Vagina (tissue), 2 donors: ENCODE measurements at regions not wholly inside any gene's neighbourhood (a gene's known extent, or its start where the extent isn't known, plus 50 kb on each side); places are given as distances from the start of the nearest gene placed in this dataset.

Source experiments
- DNase-seq, 2 donors: peaks; one replicate each; pipeline ENCODE4 v3.0.0-alpha.2; 2017; ENCODE audit errors: extremely low spot score in 2 of 2
- H3K27ac ChIP-seq: fragments of 200-600 bp; sonication (generic); one replicate; pipeline ENCODE4 v1.5.1; 2019
- H3K27me3 ChIP-seq: fragments of 200-600 bp; sonication (generic); one replicate; pipeline ENCODE4 v1.5.1; 2019
- H3K36me3 ChIP-seq, 2 donors: fragments of 200-600 bp; sonication (generic); one replicate each; pipeline ENCODE4 v1.5.1; 2017 to 2019
- H3K4me1 ChIP-seq: fragments of 200-600 bp; sonication (generic); one replicate; pipeline ENCODE4 v1.5.1; 2019
- H3K4me3 ChIP-seq, 2 donors: fragments of 200-600 bp; sonication (generic); 1 replicate in 1 of 2; 2 replicates in 1 of 2; pipeline ENCODE4 v1.5.1; 2016 to 2019
- H3K9me3 ChIP-seq: fragments of 200-600 bp; sonication (generic); one replicate; pipeline ENCODE4 v1.5.1; 2019
- POLR2A ChIP-seq, 2 donors: fragments of 450-650 bp; IDR thresholded peaks; one replicate each; pipeline ENCODE4 v1.6.1; 2017; ENCODE audit warnings: antibody characterized with exemption in 2 of 2, mild to moderate bottlenecking in 2 of 2, moderate library complexity in 2 of 2
- POLR2AphosphoS5 ChIP-seq, 2 donors: sonication (generic); formaldehyde crosslinking; IDR thresholded peaks; one replicate each; pipeline ENCODE4 v1.9.0; 2017; ENCODE audit warnings: antibody characterized with exemption in 2 of 2, mild to moderate bottlenecking in 2 of 2, low read depth in 1 of 2; ENCODE audit not compliant: insufficient read depth in 1 of 2
- intact Hi-C: fragments of 100-400 bp; cut with DNase I; formaldehyde crosslinking; loops from one replicate; pipeline ENCODE4 v1.15.1; 2023
- TF ChIP-seq, protein P1 (sequence below), 3 experiments: fragments of 450-650 bp in 2 of 3; fragments of 200-600 bp in 1 of 3; sonication (generic) in 1 of 3; IDR thresholded peaks; one replicate each; pipeline ENCODE4 v1.5.1; 2017 to 2019; ENCODE audit warnings: antibody characterized with exemption in 3 of 3, mild to moderate bottlenecking in 2 of 3, moderate library complexity in 2 of 3

DNA sequence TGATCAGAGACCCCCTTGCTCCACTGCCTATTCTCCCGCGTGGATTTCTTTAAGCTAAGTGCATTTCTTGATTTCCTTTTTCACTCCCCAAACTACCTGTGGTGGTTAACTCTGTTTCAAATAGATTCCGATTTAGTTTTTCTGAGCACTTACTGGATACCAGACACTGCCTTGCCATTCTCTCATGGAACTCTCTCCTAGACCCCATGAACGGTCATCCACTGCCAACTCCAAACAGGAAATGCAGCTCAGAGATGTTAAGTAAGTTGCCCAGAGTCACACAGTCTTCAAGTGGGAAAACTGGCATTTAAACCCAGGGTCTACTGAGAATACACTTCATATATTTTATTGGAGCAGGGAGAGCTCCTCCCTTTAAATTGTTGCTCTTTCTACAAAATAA lies 199.4 kb downstream of the MAF start:
- no peak overlapping the region for H3K4me3 ChIP-seq
- intact Hi-C loops, result no loop called here
- H3K4me1 ChIP-seq, result no peaks in the 10 kb centered on the region
- TF ChIP-seq, protein P1, sequence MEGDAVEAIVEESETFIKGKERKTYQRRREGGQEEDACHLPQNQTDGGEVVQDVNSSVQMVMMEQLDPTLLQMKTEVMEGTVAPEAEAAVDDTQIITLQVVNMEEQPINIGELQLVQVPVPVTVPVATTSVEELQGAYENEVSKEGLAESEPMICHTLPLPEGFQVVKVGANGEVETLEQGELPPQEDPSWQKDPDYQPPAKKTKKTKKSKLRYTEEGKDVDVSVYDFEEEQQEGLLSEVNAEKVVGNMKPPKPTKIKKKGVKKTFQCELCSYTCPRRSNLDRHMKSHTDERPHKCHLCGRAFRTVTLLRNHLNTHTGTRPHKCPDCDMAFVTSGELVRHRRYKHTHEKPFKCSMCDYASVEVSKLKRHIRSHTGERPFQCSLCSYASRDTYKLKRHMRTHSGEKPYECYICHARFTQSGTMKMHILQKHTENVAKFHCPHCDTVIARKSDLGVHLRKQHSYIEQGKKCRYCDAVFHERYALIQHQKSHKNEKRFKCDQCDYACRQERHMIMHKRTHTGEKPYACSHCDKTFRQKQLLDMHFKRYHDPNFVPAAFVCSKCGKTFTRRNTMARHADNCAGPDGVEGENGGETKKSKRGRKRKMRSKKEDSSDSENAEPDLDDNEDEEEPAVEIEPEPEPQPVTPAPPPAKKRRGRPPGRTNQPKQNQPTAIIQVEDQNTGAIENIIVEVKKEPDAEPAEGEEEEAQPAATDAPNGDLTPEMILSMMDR (IDR thresholded peaks at IDR 0.05), result no peak
- no peaks in the 10 kb centered on the region for H3K36me3 ChIP-seq
- H3K27ac ChIP-seq, result no peak overlapping the region
- H3K9me3 ChIP-seq, result no peaks in the 10 kb centered on the region
- DNase-seq, result no peak
- H3K27me3 ChIP-seq, result no peaks in the 10 kb centered on the region

DNA sequence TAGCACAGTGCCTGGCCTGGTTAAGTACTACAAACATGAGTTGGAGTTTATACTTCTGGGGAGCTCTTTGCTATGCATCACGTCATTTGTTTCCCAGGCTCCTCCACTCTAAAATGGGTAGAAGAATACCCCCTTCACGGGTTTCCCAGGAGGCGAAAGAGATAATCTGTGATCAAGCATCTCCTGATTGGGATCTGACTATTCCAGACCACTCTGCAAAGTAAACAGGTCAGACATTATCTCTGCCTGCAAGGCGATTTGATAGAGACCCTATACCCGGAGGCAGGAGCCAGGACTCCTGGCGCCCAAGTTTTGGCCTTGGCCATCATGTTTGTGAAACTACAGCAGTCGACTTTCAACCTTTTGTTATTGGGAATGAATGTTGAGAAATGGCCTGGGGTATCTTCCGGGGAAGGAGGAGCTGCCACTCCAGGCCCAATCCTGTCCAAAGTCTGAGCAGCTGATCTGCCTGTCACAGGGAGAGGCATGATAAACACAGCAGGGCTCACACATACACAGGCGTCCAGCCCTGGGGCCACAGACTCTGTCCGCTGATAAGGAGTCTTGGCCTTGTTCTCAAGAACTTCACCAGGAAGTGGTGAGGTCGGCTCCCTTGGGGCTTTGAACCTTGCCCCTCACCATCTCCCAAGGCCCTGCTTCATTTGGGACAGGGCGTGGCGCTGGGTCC lies 199.9 kb downstream of the MAF start:
- no peak overlapping the region for H3K27ac ChIP-seq
- H3K9me3 ChIP-seq, result no peaks in the 10 kb centered on the region
- intact Hi-C loops, result no loop called here
- no peak for DNase-seq
- no peak overlapping the region for H3K4me3 ChIP-seq
- no peaks in the 10 kb centered on the region for H3K36me3 ChIP-seq
- no peaks in the 10 kb centered on the region for H3K4me1 ChIP-seq
- no peaks in the 10 kb centered on the region for H3K27me3 ChIP-seq
- TF ChIP-seq, protein P1 (IDR thresholded peaks at IDR 0.05), result no peak
- TF ChIP-seq POLR2AphosphoS5 (IDR thresholded peaks at IDR 0.05; ENCODE audit: insufficient read depth in 1 of 2, low read depth in 1 of 2) (no peak), POLR2A (IDR thresholded peaks at IDR 0.05) (no peak)

GRCh38 chr16:79395591-79395990 lies 204.9 kb downstream of the MAF start:
- H3K4me3 ChIP-seq, result no peak overlapping the region
- H3K27ac ChIP-seq, result no peak overlapping the region
- no peak for TF ChIP-seq POLR2A (IDR thresholded peaks at IDR 0.05)
- TF ChIP-seq, protein P1 (IDR thresholded peaks at IDR 0.05), result no peak
- no peak for TF ChIP-seq POLR2AphosphoS5 (IDR thresholded peaks at IDR 0.05; ENCODE audit: insufficient read depth in 1 of 2, low read depth in 1 of 2)
- no peaks in the 10 kb centered on the region for H3K4me1 ChIP-seq
- no peaks in the 10 kb centered on the region for H3K9me3 ChIP-seq
- H3K27me3 ChIP-seq, result no peaks in the 10 kb centered on the region
- DNase-seq, result no peak
- intact Hi-C loops, result no loop called here
- no peaks in the 10 kb centered on the region for H3K36me3 ChIP-seq

DNA sequence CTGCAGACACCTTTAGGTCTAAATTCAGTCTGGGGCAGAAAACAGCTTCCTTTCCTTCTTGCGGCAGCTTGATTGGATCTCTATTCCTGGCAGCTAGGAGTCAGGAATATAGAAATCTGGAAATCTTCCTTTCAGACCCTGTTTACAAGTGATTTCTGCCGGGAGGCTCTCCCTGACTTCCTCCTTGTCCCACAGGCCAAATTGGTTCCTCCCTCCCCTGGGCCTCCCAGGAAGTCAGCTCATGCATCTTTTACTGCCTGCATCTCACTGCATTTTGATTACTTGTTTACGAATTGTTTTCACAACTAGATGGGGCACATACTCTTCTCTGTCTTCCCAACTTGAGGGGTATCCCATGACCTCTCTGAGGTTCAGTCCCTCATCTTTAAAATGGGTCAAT lies 206.3 kb downstream of the MAF start:
- DNase-seq, result no peak
- H3K9me3 ChIP-seq, result no peaks in the 10 kb centered on the region
- no peaks in the 10 kb centered on the region for H3K4me1 ChIP-seq
- H3K27me3 ChIP-seq, result no peaks in the 10 kb centered on the region
- intact Hi-C loops, result no loop called here
- H3K27ac ChIP-seq, result no peak overlapping the region
- no peak overlapping the region for H3K4me3 ChIP-seq
- TF ChIP-seq POLR2A (IDR thresholded peaks at IDR 0.05) (no peak), POLR2AphosphoS5 (IDR thresholded peaks at IDR 0.05; ENCODE audit: insufficient read depth in 1 of 2, low read depth in 1 of 2) (no peak)
- TF ChIP-seq, protein P1 (IDR thresholded peaks at IDR 0.05), result no peak
- no peaks in the 10 kb centered on the region for H3K36me3 ChIP-seq

DNA sequence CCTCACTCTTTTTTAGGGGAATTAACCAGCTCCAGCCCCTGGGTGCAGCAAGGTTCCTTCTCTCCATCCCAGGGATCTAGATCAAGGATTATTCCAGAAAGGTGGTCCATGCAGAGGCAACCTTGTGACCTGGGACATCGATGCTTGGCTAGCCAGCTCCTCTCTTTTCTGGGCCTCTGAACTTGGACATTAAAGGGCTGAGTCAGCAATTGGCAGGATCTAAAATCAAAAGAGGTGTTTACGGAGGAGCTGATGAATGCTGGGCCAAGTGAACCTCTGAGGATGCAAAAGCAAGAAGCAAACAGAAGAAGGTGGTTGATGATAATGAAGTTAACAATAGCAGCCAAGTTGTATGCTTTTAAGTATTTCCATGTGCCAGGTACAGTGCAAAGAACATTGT lies 207.0 kb downstream of the MAF start:
- Histone ChIP-seq H3K36me3 (no peaks in the 10 kb centered on the region), H3K4me3 (no peak overlapping the region), H3K9me3 (no peaks in the 10 kb centered on the region), H3K27me3 (no peaks in the 10 kb centered on the region), H3K4me1 (no peaks in the 10 kb centered on the region), H3K27ac (no peak overlapping the region)
- no peak for TF ChIP-seq POLR2AphosphoS5 (IDR thresholded peaks at IDR 0.05; ENCODE audit: insufficient read depth in 1 of 2, low read depth in 1 of 2)
- TF ChIP-seq POLR2A (IDR thresholded peaks at IDR 0.05), result no peak
- TF ChIP-seq, protein P1 (IDR thresholded peaks at IDR 0.05), result no peak
- intact Hi-C loops, result no loop called here
- DNase-seq, result no peak
